DMS153 treated with DMSO at 0.1 percent for 48 hours (cell line): ENCODE measurements at regions not wholly inside any gene's neighbourhood (a gene's known extent, or its start where the extent isn't known, plus 50 kb on each side); places are given as distances from the start of the nearest gene placed in this dataset.

Experiments used
- DNase-seq: peaks from one replicate; lab custom pipeline; 2025; ENCODE audit not compliant: unreplicated experiment; lab: John Stamatoyannopoulos, UW

GRCh38 chr7:41197769-41198168 lies 505.1 kb downstream of the INHBA start:
- DNase-seq: no peak

GRCh38 chr7:41193738-41194282 lies 509.1 kb downstream of the INHBA start:
- DNase-seq: no peak

- DNase-seq: no peak
Observed at GRCh38 chr7:41190581-41190980, 512.3 kb downstream of the INHBA start.

GRCh38 chr7:41189866-41190265 lies 513.0 kb downstream of the INHBA start:
- DNase-seq: no peak

- DNase-seq: no peak
Observed at GRCh38 chr7:41188163-41189130, 514.4 kb downstream of the INHBA start.

- DNase-seq: no peak
Observed at GRCh38 chr7:41187322-41187721, 515.6 kb downstream of the INHBA start.

- DNase-seq: no peak
Observed at GRCh38 chr7:41185851-41186250, 517.0 kb downstream of the INHBA start.

GRCh38 chr7:41183741-41184140 lies 519.1 kb downstream of the INHBA start:
- no peak for DNase-seq

DNA sequence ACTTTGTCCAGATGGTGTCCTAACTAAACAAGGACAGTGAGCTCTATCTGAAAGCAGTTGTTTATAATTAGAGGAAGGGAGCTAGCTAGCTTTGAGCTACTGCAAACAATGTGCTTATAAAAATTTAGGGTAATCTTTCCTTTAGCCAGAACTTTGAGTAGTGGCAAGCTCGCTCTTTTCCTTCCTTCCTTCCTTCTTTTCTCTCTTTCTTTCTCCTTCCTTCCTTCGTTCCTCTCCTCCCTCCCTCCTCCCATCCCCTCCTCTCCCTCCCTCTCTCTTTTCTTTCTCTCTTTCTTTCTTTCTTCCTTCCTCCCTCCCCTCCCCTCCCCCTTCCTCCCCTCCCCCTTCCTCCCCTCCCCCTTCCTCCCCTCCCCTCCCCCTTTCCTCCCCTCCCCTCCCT lies 520.1 kb downstream of the INHBA start:
- no peak for DNase-seq

DNA sequence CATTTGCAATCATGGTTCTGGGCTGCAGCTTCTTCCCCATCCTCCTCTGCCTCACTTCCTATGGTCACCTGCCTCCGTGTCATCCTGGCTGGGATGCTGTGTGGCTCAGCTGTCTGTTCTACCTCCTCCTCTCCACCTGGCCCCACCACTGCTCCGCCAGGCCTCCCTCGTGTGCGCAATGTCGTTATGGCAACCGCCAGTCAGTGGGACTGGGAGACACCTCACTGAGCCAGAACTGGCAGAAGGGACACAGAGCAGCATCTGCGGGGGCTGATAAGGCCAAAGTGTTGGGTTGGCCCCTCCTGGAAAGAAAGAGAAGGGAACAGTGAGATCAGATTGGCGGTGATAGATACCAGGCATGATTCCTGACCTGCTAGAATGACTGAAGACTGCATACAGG lies 527.5 kb downstream of the INHBA start:
- DNase-seq: no peak

- DNase-seq: no peak
Observed at GRCh38 chr7:41174521-41174920, 528.4 kb downstream of the INHBA start.

DNA sequence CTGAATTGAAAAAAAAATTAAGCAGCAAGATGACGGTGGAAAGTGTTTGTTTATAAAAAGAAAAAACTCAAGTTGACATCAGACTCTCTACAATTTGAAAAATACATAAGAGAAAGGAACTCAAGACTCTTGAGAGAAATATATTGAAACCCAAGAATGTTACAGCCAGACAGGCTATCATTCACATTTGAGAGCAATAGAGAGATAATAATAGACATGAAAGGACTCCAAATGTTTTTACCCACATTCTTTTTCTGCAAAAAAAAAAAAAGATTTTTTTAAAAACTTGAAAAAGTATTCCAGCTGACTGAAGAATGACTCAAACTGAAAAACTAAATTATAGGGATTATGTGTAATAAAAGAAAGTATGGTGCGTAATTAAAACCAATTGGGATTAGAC lies 532.4 kb downstream of the INHBA start:
- DNase-seq: no peak

- no peak for DNase-seq
Observed at GRCh38 chr7:41169317-41169716, 533.6 kb downstream of the INHBA start.

DNA sequence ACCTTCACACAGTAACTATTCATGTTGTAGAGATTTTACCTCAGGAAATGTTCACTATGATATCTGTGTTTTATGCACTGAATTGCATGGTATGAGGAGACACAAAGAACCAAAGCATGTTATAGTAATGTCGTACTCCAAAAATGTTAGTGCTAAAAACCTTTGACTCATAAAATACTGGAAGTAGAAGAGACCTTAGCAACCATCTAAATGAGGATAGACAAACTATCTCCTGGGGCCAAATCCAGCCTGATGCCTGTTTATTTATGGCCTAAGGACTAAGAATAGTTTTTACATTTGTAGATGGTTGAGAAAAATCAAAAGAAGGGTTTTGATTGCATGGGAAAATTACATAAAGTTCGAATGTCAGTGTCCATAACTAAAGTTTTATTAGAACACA lies 535.1 kb downstream of the INHBA start:
- no peak for DNase-seq

- no peak for DNase-seq
Observed at GRCh38 chr7:41164440-41164839, 538.5 kb downstream of the INHBA start.

DNA sequence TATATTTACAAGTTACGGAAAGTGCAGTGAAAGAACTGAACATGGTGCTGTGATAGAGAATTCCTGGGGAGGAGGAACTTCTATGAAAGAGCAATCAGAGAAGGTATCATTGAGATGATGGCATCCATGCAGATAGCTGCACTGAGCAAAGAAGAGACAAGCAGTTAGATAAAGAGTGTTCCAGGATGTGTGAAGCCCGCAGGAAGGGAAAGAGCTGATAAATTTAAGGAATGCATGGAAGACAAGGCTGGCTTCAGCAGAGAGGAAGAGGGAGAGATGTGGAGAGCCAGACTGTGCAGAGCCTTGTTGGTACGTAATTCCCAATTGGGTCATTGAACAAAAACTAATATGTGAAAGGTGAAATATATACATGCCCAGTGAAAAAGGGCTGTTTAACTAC lies 538.9 kb downstream of the INHBA start:
- no peak for DNase-seq

GRCh38 chr7:41162612-41163011 lies 540.3 kb downstream of the INHBA start:
- DNase-seq: no peak

DNA sequence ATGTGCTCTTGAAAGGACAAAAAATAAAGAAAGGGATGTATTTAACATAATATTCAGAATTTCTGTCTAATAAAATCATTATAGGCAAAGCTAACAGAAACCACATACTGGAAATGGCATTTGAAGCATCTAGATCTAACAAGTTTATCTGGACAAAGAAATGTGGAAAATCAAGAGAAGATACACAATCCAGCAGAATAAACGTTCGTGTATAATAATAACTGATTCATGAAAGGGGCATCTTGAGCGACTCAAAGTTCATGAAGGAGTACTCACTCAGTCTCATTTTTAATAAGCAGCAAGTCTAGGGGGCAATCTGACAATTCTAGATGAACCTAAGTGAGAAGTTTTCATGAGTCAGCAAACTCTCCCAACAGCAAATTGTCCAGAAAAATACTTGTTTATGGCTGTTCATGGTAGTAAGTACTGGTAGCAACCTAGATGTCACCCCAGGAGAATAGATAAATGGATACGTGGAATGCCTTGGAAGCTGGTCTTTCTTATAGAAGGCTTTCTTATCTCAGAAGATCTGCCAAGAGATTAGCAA lies 541.8 kb downstream of the INHBA start:
- DNase-seq: no peak

- no peak for DNase-seq
Observed at GRCh38 chr7:41156268-41156667, 546.6 kb downstream of the INHBA start.

GRCh38 chr7:41153268-41153667 lies 549.6 kb downstream of the INHBA start:
- DNase-seq: no peak

DNA sequence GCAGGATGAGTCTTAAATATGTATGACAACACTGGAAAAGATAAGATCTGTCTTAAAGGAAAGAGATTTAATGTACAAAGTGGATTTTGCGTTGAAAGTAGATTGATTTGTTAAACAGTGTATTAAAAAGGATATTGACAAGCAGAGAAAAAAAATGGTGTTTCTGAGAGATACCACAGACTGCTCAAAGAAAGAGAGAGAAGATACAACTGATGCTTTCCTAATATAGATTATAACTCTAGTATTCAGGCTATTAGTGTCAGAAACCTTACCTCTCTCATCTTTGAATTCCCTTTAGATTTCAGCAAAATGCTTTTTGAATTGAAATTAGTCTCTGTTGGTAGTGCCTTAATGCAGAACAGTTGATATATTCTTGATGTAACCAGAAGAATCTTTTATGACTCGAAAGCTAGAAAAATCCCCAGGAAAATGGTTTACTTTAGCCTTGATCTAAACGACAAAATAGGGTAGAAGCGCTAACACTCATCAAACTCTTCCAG lies 550.7 kb downstream of the INHBA start:
- no peak for DNase-seq

- no peak for DNase-seq
Observed at GRCh38 chr7:41149576-41149975, 553.3 kb downstream of the INHBA start.
